ENCODE measurements at regions not wholly inside any gene's neighbourhood (a gene's known extent, or its start where the extent isn't known, plus 50 kb on each side); places are given as distances from the start of the nearest gene placed in this dataset.

GRCh38 chr1:214187121-214187900, 93.6 kb upstream of the SMYD2 start:
- no peak for TF ChIP-seq EZH2 (IDR thresholded peaks at IDR 0.05; ENCODE audit: borderline replicate concordance, control insufficient read depth, low read depth, low read length)
- TF ChIP-seq SMC3 (IDR thresholded peaks at IDR 0.05; ENCODE audit: borderline replicate concordance, low read length): no peak
- TF ChIP-seq HCFC1 (IDR thresholded peaks at IDR 0.05; ENCODE audit: low read length): no peak
- TF ChIP-seq BHLHE40 (IDR thresholded peaks at IDR 0.05; ENCODE audit: borderline replicate concordance in 1 of 2, low read depth in 2 of 2, low read length in 1 of 2): no peak
- no peak for TF ChIP-seq CREB1 (IDR thresholded peaks at IDR 0.05; ENCODE audit: low read depth)
- TF ChIP-seq CEBPB (IDR thresholded peaks at IDR 0.05; ENCODE audit: borderline replicate concordance in 1 of 2, low read depth in 2 of 2, low read length in 2 of 2): no peak
- no peak for TF ChIP-seq POLR2A (IDR thresholded peaks at IDR 0.05; ENCODE audit: low read depth, low read length)
- no peak for TF ChIP-seq CTCF (IDR thresholded peaks at IDR 0.05 in 2 of 3, conservative IDR thresholded peaks at IDR 0.05 in 1 of 3; ENCODE audit: control insufficient read depth in 2 of 3, extremely low read depth in 1 of 3, insufficient read depth in 1 of 3, low read depth in 3 of 3, low read length in 3 of 3)

Measured in GM12878 (cell line).